Prostate gland (tissue), 2 donors: ENCODE measurements at regions not wholly inside any gene's neighbourhood (a gene's known extent, or its start where the extent isn't known, plus 50 kb on each side); places are given as distances from the start of the nearest gene placed in this dataset.

Experiments used
- CTCF ChIP-seq, 4 experiments: fragments of 200-600 bp in 2 of 4; fragments of 450-650 bp in 2 of 4; sonication (generic) in 2 of 4; IDR thresholded peaks; 1 replicate in 3 of 4; 2 replicates in 1 of 4; pipeline ENCODE4 v1.5.1; 2016 to 2019; ENCODE audit warnings: antibody characterized with exemption in 4 of 4, mild to moderate bottlenecking in 2 of 4, moderate library complexity in 2 of 4
- POLR2A ChIP-seq: fragments of 450-650 bp; IDR thresholded peaks from one replicate; pipeline ENCODE4 v1.6.1; 2016; ENCODE audit warnings: antibody characterized with exemption, mild to moderate bottlenecking
- POLR2AphosphoS5 ChIP-seq: sonication (generic); formaldehyde crosslinking; IDR thresholded peaks from one replicate; pipeline ENCODE4 v1.6.1; 2017; ENCODE audit warnings: antibody characterized with exemption

GRCh38 chr14:44361083-44361482, 146.0 kb downstream of the FSCB start:
- TF ChIP-seq POLR2AphosphoS5 = no peak
- TF ChIP-seq CTCF (IDR thresholded peaks at IDR 0.05) = no peak
- TF ChIP-seq POLR2A = no peak
